Upper lobe of left lung (tissue), 4 donors: ENCODE measurements at regions not wholly inside any gene's neighbourhood (a gene's known extent, or its start where the extent isn't known, plus 50 kb on each side); places are given as distances from the start of the nearest gene placed in this dataset.

Experiments used
- CTCF ChIP-seq, 6 experiments: fragments of 450-650 bp in 4 of 6; fragments of 200-600 bp in 2 of 6; sonication (generic) in 2 of 6; IDR thresholded peaks; one replicate each; pipeline ENCODE4 v1.5.1; 2016 to 2019; ENCODE audit warnings: antibody characterized with exemption in 6 of 6
- POLR2A ChIP-seq, 4 donors: fragments of 450-650 bp; IDR thresholded peaks; one replicate each; pipeline ENCODE4 v1.5.1; 2016 to 2017; ENCODE audit warnings: antibody characterized with exemption in 4 of 4, mild to moderate bottlenecking in 2 of 4
- POLR2AphosphoS5 ChIP-seq, 2 donors: sonication (generic); formaldehyde crosslinking; IDR thresholded peaks; one replicate each; pipeline ENCODE4 v1.5.1; 2017; ENCODE audit warnings: antibody characterized with exemption in 2 of 2

- TF ChIP-seq POLR2AphosphoS5 (IDR thresholded peaks at IDR 0.05) (peak; percentile 23 to 59), CTCF (IDR thresholded peaks at IDR 0.05) (no peak), POLR2A (IDR thresholded peaks at IDR 0.05) (no peak)
Measured at GRCh38 chr9:16352791-16353401, 517.6 kb downstream of the BNC2 start.
